Parathyroid adenoma (tissue), 2 donors: ENCODE measurements at regions not wholly inside any gene's neighbourhood (a gene's known extent, or its start where the extent isn't known, plus 50 kb on each side); places are given as distances from the start of the nearest gene placed in this dataset.
A peak's percentile ranks its signal among the peaks of the same experiment; 100 is the strongest.

Source experiments
- H2AFZ ChIP-seq: fragments of 300-600 bp; sonication (generic); one replicate; pipeline ENCODE4 v1.7.0; 2017; ENCODE audit warnings: antibody characterized with exemption, mild to moderate bottlenecking
- H3K27ac ChIP-seq: fragments of 300-600 bp; sonication (generic); one replicate; pipeline ENCODE4 v1.7.0; 2017
- H3K27me3 ChIP-seq: fragments of 300-600 bp; sonication (generic); one replicate; pipeline ENCODE4 v1.7.0; 2017; ENCODE audit warnings: low read length; ENCODE audit not compliant: control insufficient read depth, insufficient read depth
- H3K36me3 ChIP-seq: fragments of 300-600 bp; sonication (generic); one replicate; pipeline ENCODE4 v1.7.0; 2017; ENCODE audit warnings: low read length; ENCODE audit not compliant: control insufficient read depth, insufficient read depth
- H3K4me1 ChIP-seq: fragments of 300-600 bp; sonication (generic); one replicate; pipeline ENCODE4 v1.7.0; 2017; ENCODE audit warnings: control low read depth
- H3K4me2 ChIP-seq: fragments of 300-600 bp; sonication (generic); one replicate; pipeline ENCODE4 v1.7.0; 2017; ENCODE audit warnings: low read length
- H3K4me3 ChIP-seq: fragments of 300-600 bp; sonication (generic); one replicate; pipeline ENCODE4 v1.7.0; 2017; ENCODE audit warnings: low read depth, low read length
- H3K79me2 ChIP-seq: fragments of 300-600 bp; sonication (generic); one replicate; pipeline ENCODE4 v1.7.0; 2017; ENCODE audit warnings: control low read depth
- H3K9ac ChIP-seq: fragments of 300-600 bp; sonication (generic); one replicate; pipeline ENCODE4 v1.7.0; 2017; ENCODE audit warnings: mild to moderate bottlenecking
- H3K9me3 ChIP-seq: fragments of 300-600 bp; sonication (generic); one replicate; pipeline ENCODE4 v1.7.0; 2017; ENCODE audit warnings: low read length; ENCODE audit not compliant: control insufficient read depth
- TF ChIP-seq, protein P1 (sequence below): fragments of 300-600 bp; sonication (generic); IDR thresholded peaks from one replicate; pipeline ENCODE4 v1.7.0; 2017; ENCODE audit warnings: antibody characterized with exemption, mild to moderate bottlenecking
- donor health status: primary hyperparathyroidism.

DNA sequence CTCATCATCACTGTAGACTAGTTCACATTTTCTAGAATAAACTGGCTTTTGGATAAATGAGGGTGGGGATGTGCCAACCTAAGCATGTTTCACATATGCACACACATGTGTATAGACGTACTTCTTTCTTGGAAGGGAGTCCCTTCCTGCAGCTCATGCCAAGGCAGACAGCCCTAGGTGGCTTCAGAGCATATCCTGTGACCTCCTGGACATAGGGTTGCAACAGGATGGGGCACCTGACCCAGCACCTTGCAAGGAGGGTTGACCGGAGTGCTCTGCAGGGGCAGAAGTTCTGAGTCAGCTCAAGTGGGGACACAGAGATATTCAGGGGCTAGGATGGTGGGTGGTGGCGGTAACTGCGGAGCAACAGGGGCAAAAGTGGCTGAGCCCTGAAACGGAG is 68.6 kb upstream of the RALGAPA2 start:
- Histone ChIP-seq H3K4me3 (no peak overlapping the region), H2AFZ (no peak overlapping the region), H3K27me3 (no peaks in the 10 kb centered on the region), H3K79me2 (no peaks in the 10 kb centered on the region), H3K9me3 (no peaks in the 10 kb centered on the region), H3K9ac (no peak overlapping the region), H3K27ac (no peak overlapping the region), H3K4me2 (no peak overlapping the region), H3K36me3 (no peaks in the 10 kb centered on the region), H3K4me1 (no peaks in the 10 kb centered on the region)
- TF ChIP-seq, protein P1, sequence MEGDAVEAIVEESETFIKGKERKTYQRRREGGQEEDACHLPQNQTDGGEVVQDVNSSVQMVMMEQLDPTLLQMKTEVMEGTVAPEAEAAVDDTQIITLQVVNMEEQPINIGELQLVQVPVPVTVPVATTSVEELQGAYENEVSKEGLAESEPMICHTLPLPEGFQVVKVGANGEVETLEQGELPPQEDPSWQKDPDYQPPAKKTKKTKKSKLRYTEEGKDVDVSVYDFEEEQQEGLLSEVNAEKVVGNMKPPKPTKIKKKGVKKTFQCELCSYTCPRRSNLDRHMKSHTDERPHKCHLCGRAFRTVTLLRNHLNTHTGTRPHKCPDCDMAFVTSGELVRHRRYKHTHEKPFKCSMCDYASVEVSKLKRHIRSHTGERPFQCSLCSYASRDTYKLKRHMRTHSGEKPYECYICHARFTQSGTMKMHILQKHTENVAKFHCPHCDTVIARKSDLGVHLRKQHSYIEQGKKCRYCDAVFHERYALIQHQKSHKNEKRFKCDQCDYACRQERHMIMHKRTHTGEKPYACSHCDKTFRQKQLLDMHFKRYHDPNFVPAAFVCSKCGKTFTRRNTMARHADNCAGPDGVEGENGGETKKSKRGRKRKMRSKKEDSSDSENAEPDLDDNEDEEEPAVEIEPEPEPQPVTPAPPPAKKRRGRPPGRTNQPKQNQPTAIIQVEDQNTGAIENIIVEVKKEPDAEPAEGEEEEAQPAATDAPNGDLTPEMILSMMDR, result no peak

DNA sequence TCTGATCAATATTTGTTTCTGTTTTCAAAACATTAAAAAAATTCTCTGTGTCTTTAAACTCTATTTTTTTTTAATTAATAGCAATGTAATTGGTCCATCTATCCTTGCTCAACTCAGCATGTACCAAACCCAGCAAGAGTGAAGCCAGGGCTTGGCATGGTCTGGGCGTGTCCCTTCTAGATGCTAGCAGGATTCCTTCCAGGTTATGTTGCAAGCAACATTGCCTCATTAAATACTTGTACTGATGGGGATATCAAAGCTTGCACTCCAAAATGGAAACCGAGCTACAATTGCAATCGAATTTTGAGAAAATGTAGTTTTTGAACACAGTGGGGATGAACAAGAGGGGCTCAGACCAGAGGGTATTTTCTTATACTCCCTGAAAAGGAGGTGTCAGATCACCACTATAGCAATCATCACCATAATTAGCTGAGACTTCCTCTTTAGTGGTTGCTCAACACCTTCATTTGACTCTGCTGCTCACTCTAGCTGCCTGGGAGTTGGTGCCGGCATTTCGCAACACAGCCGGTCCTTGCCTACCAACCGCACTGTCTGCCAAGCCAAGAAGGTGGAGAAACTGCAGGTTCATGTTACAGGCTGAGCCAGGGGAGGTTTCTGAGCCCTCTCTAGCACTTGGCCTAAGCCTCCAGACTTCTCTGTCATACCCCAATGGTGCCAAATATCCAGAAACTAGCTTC is 67.8 kb upstream of the RALGAPA2 start:
- Histone ChIP-seq H3K4me3 (no peak overlapping the region), H3K27me3 (no peaks in the 10 kb centered on the region), H3K4me2 (peak overlapping the region; percentile 21), H3K79me2 (no peaks in the 10 kb centered on the region), H3K4me1 (no peaks in the 10 kb centered on the region), H3K9ac (no peak overlapping the region), H3K36me3 (no peaks in the 10 kb centered on the region), H3K27ac (no peak overlapping the region), H3K9me3 (no peaks in the 10 kb centered on the region), H2AFZ (peak overlapping the region; percentile 51)
- TF ChIP-seq, protein P1, result no peak

DNA sequence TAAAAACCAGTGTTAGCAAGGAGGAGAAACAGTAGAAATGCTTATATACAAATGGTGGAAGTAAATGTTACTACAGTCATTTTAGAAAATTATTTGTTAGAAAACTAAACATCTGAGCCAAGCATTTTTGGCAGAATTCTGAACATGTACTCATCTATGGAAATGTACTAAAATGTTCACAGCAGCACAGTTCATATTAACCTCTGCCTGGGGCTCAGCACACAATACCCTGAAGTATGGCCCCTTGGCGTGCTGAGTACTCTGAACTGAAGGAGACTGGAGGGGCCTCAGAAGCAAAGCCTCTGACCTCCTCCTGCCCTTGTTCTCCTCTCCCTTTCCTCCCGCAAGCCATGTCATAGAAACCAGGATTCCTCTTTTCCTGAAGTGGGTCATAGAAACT is 66.2 kb upstream of the RALGAPA2 start:
- H3K79me2 ChIP-seq, result no peaks in the 10 kb centered on the region
- H2AFZ ChIP-seq, result no peak overlapping the region
- no peak overlapping the region for H3K4me2 ChIP-seq
- H3K4me3 ChIP-seq, result no peak overlapping the region
- H3K9me3 ChIP-seq, result no peaks in the 10 kb centered on the region
- H3K27me3 ChIP-seq, result no peaks in the 10 kb centered on the region
- no peaks in the 10 kb centered on the region for H3K4me1 ChIP-seq
- H3K27ac ChIP-seq, result no peak overlapping the region
- TF ChIP-seq, protein P1, result no peak
- no peaks in the 10 kb centered on the region for H3K36me3 ChIP-seq
- H3K9ac ChIP-seq, result no peak overlapping the region

DNA sequence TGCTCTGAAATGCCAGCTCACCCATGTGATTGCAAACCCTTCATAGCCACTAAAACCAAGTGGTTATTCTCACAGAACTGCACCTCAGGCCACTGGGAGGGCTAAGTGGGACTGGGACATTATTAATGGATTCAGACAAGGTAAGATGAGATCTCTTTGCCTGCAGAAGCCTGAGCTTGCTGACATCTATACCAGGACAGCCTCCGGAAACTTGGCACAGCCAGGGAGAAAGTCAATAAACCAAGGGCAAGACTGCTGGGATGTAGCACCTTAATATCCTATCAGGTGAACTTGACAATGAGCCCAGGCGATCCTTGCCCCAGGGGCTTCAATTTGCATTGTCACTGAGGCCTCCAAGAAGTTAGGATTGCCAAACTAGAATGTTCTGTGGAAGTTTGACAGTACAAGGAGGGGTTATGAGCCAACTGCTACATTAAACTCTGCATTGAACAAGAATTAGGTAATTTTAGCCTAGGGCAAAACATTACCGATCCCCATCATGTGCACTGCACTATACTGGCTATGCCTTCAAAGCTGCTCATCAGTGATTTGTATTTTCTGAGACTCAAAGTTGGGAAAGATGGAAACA is 60.1 kb upstream of the RALGAPA2 start:
- H3K9ac ChIP-seq, result no peak overlapping the region

More for the DNA sequence above, 60.1 kb upstream of the RALGAPA2 start:
- no peaks in the 10 kb centered on the region for H3K4me1 ChIP-seq
- no peak overlapping the region for H2AFZ ChIP-seq
- H3K27me3 ChIP-seq, result no peaks in the 10 kb centered on the region
- no peak overlapping the region for H3K4me3 ChIP-seq
- no peaks in the 10 kb centered on the region for H3K79me2 ChIP-seq
- no peaks in the 10 kb centered on the region for H3K9me3 ChIP-seq
- no peak overlapping the region for H3K4me2 ChIP-seq
- H3K36me3 ChIP-seq, result no peaks in the 10 kb centered on the region
- TF ChIP-seq, protein P1, result no peak
- H3K27ac ChIP-seq, result no peak overlapping the region
